Suprapubic skin (tissue), 4 donors: ENCODE measurements at regions not wholly inside any gene's neighbourhood (a gene's known extent, or its start where the extent isn't known, plus 50 kb on each side); places are given as distances from the start of the nearest gene placed in this dataset.
"Not testable (repeated sequence)": the region's sequence is repeated elsewhere in the genome, so short reads cannot be mapped to it uniquely, and the experiment has no call there.

Experiments used
- DNase-seq, 2 donors: peaks; one replicate each; pipeline ENCODE4 v3.0.0-alpha.2; 2019; ENCODE audit warnings: low spot score in 2 of 2
- H3K27ac ChIP-seq: fragments of 200-600 bp; sonication (generic); one replicate; pipeline ENCODE4 v1.5.1; 2019
- H3K27me3 ChIP-seq: fragments of 200-600 bp; sonication (generic); one replicate; pipeline ENCODE4 v1.5.1; 2019
- H3K36me3 ChIP-seq: fragments of 200-600 bp; sonication (generic); one replicate; pipeline ENCODE4 v1.5.1; 2019
- H3K4me1 ChIP-seq: fragments of 200-600 bp; sonication (generic); one replicate; pipeline ENCODE4 v1.5.1; 2019
- H3K4me3 ChIP-seq: fragments of 200-600 bp; sonication (generic); one replicate; pipeline ENCODE4 v1.5.1; 2019; ENCODE audit warnings: mild to moderate bottlenecking
- H3K9me3 ChIP-seq: fragments of 200-600 bp; sonication (generic); one replicate; pipeline ENCODE4 v1.5.1; 2019
- EP300 ChIP-seq: sonication (generic); formaldehyde crosslinking; IDR thresholded peaks from one replicate; pipeline ENCODE4 v1.6.1; 2017; ENCODE audit warnings: antibody characterized with exemption
- POLR2A ChIP-seq, 2 donors: fragments of 450-650 bp; IDR thresholded peaks; one replicate each; pipeline ENCODE4 v1.6.1; 2017; ENCODE audit warnings: antibody characterized with exemption in 2 of 2, mild to moderate bottlenecking in 2 of 2, moderate library complexity in 2 of 2
- POLR2AphosphoS5 ChIP-seq, 3 donors: sonication (generic); formaldehyde crosslinking; IDR thresholded peaks; one replicate each; pipeline ENCODE4 v1.6.1; 2017; ENCODE audit warnings: antibody characterized with exemption in 3 of 3
- WGBS: methylation state at CpG from one replicate; pipeline ENCODE4 v1.1.5; 2018; 5-methylcytosine and 5-hydroxymethylcytosine counted together
- TF ChIP-seq, protein P1 (sequence below), 2 donors: fragments of 200-600 bp in 1 of 2; fragments of 450-650 bp in 1 of 2; sonication (generic) in 1 of 2; IDR thresholded peaks; one replicate each; pipeline ENCODE4 v1.5.1; 2016 to 2019; ENCODE audit warnings: antibody characterized with exemption in 2 of 2, mild to moderate bottlenecking in 1 of 2, moderate library complexity in 1 of 2

DNA sequence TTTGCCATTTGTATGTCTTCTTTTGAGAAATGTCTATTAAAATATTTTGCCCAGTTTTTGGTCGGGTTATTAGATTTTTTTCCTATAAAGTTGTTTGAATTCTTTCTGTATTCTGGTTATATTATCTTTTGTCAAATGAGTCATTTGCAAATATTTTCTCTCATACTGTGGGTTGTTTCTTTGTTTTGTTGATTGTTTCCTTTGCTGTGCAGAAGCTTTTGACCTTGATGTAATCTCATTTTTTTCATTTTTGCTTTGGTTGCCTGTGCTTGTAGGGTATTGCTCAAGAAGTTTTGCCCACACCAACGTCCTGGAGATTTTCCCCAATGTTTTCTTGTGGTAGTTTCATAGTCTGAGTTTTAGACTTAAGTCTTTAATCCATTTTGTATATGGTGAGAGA, 245.7 kb downstream of the ADCYAP1 start:
- TF ChIP-seq POLR2A (IDR thresholded peaks at IDR 0.05) (no peak), POLR2AphosphoS5 (IDR thresholded peaks at IDR 0.05) (no peak), EP300 (no peak)
- TF ChIP-seq, protein P1, sequence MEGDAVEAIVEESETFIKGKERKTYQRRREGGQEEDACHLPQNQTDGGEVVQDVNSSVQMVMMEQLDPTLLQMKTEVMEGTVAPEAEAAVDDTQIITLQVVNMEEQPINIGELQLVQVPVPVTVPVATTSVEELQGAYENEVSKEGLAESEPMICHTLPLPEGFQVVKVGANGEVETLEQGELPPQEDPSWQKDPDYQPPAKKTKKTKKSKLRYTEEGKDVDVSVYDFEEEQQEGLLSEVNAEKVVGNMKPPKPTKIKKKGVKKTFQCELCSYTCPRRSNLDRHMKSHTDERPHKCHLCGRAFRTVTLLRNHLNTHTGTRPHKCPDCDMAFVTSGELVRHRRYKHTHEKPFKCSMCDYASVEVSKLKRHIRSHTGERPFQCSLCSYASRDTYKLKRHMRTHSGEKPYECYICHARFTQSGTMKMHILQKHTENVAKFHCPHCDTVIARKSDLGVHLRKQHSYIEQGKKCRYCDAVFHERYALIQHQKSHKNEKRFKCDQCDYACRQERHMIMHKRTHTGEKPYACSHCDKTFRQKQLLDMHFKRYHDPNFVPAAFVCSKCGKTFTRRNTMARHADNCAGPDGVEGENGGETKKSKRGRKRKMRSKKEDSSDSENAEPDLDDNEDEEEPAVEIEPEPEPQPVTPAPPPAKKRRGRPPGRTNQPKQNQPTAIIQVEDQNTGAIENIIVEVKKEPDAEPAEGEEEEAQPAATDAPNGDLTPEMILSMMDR (IDR thresholded peaks at IDR 0.05), result no peak
- H3K4me1 ChIP-seq, result no peaks in the 10 kb centered on the region
- 65% methylated on average over 2 of the region's 2 CpGs for WGBS

DNA sequence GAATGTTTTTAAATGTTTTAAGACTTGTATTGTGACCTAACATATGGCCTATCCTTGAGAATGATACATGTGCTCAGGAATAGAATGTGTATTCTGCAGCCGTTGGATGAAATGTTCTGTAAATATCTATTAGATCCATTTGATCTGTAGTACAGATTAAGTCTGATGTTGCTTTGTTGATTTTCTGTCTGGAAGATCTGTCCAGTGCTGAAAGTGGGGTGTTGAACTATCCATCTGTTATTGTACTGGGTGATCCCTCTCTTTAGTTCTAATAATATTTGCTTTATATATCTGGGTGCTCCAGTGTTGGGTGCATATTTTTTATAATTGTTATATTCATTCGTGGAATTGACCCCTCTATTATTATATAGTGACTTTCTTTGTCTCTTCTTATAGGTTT, 248.3 kb downstream of the ADCYAP1 start:
- H3K4me3 ChIP-seq, H3K27ac ChIP-seq, H3K27me3 ChIP-seq, H3K4me1 ChIP-seq, H3K36me3 ChIP-seq, H3K9me3 ChIP-seq, DNase-seq: not testable (repeated sequence)
- WGBS, result 63% methylated on average over 2 of the region's 2 CpGs

More for the DNA sequence above, 245.7 kb downstream of the ADCYAP1 start:
- Histone ChIP-seq H3K27me3 (no peaks in the 10 kb centered on the region), H3K4me3 (no peak overlapping the region), H3K9me3 (no peaks in the 10 kb centered on the region), H3K36me3 (no peaks in the 10 kb centered on the region), H3K27ac (no peak overlapping the region)
- DNase-seq, result no peak

DNA sequence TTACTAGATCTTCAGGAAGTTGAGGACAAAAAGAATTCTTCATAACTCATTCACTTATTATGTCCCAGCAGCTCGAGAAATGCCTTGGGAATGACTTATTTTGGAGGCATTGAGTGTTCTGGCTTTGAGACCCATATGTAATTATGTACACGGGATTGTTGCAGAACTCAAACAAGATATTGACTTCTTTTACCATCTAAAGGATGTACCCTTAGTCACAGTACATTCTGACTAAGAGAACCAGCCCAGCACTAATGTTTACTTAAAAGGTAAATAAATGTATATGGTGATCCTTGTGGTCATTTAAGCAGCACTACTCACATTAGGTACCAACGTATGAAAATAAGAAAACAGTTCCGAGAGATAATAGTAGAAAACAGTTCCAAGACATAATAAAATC, 268.9 kb downstream of the ADCYAP1 start:
- H3K4me3 ChIP-seq, result no peak overlapping the region
- H3K36me3 ChIP-seq, result no peaks in the 10 kb centered on the region
- no peaks in the 10 kb centered on the region for H3K4me1 ChIP-seq
- 81% methylated on average over 4 of the region's 4 CpGs for whole genome bisulfite sequencing
- no peaks in the 10 kb centered on the region for H3K9me3 ChIP-seq
- TF ChIP-seq, protein P1 (IDR thresholded peaks at IDR 0.05), result no peak
- no peak for TF ChIP-seq POLR2A (IDR thresholded peaks at IDR 0.05)
- no peak for TF ChIP-seq EP300
- no peak for TF ChIP-seq POLR2AphosphoS5 (IDR thresholded peaks at IDR 0.05)
- H3K27me3 ChIP-seq, result no peaks in the 10 kb centered on the region
- no peak for DNase-seq
- H3K27ac ChIP-seq, result no peak overlapping the region

DNA sequence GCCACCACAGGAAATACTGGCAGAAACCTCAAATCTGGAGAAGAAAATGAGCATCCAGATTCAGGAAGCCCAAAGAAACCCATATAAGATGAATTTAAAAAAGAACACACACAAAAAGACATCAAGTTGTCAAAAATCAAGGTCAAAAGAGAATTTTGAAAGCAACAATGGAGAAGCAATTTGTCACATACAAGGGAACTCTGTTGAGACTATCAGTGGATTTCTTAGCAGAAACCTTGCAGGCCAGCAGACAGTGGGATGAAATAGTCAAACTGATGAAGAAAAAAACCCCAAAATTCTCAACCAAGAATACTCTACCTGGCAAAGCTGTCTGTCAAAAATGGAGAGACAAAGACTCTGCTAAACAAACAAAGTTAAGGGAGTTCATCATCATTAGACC, 272.6 kb downstream of the ADCYAP1 start:
- Histone ChIP-seq H3K27ac (no peak overlapping the region), H3K36me3 (no peaks in the 10 kb centered on the region), H3K9me3 (no peaks in the 10 kb centered on the region), H3K4me1 (no peaks in the 10 kb centered on the region), H3K27me3 (no peaks in the 10 kb centered on the region), H3K4me3 (no peak overlapping the region)
- no peak for DNase-seq
- TF ChIP-seq EP300, result no peak
- TF ChIP-seq POLR2AphosphoS5 (IDR thresholded peaks at IDR 0.05), result no peak
- TF ChIP-seq POLR2A (IDR thresholded peaks at IDR 0.05), result no peak
- TF ChIP-seq, protein P1 (IDR thresholded peaks at IDR 0.05), result no peak

DNA sequence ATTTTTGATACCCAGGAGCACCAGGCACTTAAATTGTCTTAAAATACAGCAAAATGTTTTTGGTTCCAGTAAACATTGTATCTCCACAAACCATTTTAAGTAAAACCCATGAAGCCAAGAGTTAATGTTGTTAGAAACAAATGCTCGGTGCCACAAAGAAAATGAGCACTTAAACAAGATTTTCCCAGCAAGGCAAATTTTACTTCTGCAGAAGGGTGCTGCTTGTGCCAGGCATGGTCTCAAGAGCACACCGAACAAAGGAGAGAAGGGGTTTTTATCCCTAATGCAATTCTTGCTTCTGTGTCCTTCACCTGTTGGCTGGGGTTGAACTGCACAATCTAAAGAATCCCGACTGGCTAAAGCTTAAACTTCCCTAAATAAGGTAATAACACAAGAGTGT, 286.7 kb downstream of the ADCYAP1 start:
- TF ChIP-seq, protein P1 (IDR thresholded peaks at IDR 0.05), result no peak
- Histone ChIP-seq H3K27ac (no peak overlapping the region), H3K9me3 (no peaks in the 10 kb centered on the region), H3K27me3 (no peaks in the 10 kb centered on the region), H3K36me3 (no peaks in the 10 kb centered on the region), H3K4me3 (no peak overlapping the region), H3K4me1 (no peaks in the 10 kb centered on the region)
- no peak for DNase-seq
- WGBS, result 86% methylated on average over 3 of the region's 3 CpGs

DNA sequence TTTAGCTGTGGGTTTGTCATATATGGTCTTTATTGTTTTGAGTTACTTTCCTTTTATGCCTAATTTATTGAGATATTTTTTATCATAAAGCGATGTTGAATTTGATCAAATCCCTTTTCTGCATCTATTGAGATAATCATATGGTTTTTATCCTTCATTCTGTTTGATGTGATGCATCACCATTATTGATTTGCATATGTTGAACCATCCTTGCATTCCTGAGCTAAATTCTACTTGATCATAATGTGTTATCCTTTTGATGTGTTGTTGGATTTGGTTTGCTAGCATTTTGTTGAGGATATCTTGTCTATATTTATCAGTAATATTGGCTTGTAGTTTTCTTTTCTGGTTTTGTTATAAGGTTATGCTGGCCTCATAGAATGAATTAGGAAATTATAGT, 308.5 kb downstream of the ADCYAP1 start:
- no peak for DNase-seq
- Histone ChIP-seq H3K4me1 (no peaks in the 10 kb centered on the region), H3K4me3 (no peak overlapping the region), H3K27ac (no peak overlapping the region), H3K36me3 (no peaks in the 10 kb centered on the region), H3K9me3 (no peaks in the 10 kb centered on the region), H3K27me3 (no peaks in the 10 kb centered on the region)
- TF ChIP-seq POLR2AphosphoS5 (IDR thresholded peaks at IDR 0.05) (no peak), EP300 (no peak), POLR2A (IDR thresholded peaks at IDR 0.05) (no peak)
- TF ChIP-seq, protein P1 (IDR thresholded peaks at IDR 0.05), result no peak
- 88% methylated on average over 1 of the region's 1 CpG for WGBS
